AG09319 (cell line): ENCODE measurements at regions not wholly inside any gene's neighbourhood (a gene's known extent, or its start where the extent isn't known, plus 50 kb on each side); places are given as distances from the start of the nearest gene placed in this dataset.
"Not testable (repeated sequence)": the region's sequence is repeated elsewhere in the genome, so short reads cannot be mapped to it uniquely, and the experiment has no call there.

ENCODE experiments used
- DNase-seq: peaks from one replicate; pipeline ENCODE4 v3.0.0-alpha.2; 2010; ENCODE audit warnings: low read depth; ENCODE audit errors: extremely low read depth
- CTCF ChIP-seq: IDR thresholded peaks from 2 replicates; pipeline ENCODE4 v1.5.1; 2011; ENCODE audit warnings: low read depth, mild to moderate bottlenecking, inconsistent platforms, low read length, moderate library complexity

DNA sequence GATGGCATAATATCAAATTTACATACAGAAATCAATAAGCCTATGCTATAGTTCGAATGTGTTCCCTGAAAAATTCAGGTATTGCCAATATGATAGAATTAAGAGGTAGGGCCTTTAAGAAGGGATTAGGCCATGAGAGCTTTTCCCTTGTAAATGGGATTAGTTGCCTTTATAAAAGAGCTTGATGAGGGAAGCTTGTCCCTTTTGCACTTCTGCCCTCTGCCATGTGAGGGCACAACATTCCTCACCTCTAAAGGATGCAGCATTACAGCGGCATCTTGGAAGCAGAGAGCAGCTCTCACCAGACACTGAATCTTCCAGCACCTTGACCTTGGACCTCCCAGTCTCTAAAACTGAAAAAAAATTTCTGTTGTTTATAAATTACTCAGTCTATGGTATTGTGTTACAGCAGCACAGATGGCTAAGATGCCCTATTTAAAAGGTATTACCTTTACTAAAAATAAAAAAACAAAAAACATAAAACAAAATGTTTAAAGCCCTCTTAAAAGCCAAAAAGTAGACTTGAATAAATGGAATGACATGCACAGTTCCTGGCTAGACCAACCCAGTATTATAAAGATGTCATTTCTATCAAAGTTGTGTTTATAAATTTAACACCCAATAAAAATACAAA is 909.6 kb downstream of the REEP3 start:
- DNase-seq: no peak

GRCh38 chr10:64441872-64442271 is 920.7 kb downstream of the REEP3 start:
- DNase-seq: not testable (repeated sequence)

More for the DNA sequence above, 909.6 kb downstream of the REEP3 start:
- no peak for TF ChIP-seq CTCF

GRCh38 chr10:64444163-64444562 is 923.0 kb downstream of the REEP3 start:
- no peak for TF ChIP-seq CTCF
- DNase-seq: no peak

- DNase-seq: no peak
Measured at GRCh38 chr10:64444564-64444963, 923.4 kb downstream of the REEP3 start.

DNA sequence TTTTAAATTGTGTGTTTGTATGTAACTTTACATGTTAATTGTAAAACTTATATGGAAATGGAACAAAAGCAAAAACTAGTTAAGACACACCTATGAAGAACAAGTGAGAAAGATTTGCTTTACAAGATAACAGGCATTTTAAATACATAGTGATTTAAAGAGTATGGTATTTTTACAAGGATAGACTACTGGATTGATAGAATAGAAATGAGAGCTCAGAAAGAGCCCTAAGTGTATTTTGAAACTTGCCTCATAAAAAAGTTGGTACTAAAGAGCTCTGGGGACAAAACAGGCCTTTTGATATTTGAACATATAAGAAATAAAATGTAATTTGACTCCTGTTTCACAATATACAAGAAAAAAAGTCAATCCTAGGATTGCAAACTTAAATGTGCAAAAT is 928.4 kb downstream of the REEP3 start:
- TF ChIP-seq CTCF: no peak
- no peak for DNase-seq

More at GRCh38 chr10:64444564-64444963, 923.4 kb downstream of the REEP3 start:
- TF ChIP-seq CTCF: no peak

DNA sequence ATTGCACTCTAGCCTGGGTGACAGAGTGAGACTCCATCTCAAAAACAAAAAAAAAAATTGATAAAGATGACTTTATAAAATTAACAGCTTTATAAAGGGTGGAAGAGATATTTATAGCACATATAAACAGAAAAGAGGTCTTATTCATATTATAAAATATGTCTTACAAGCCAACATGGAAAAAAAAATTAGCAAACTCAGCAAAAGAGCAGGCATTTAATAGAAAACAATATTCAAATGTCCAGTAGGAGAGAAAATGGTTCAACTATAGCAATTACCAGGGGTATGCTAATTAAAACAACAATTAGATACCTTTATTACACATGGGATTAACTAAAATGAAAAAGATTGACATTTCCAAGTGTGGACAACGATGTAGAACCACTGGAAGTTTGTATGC is 929.1 kb downstream of the REEP3 start:
- DNase-seq: no peak
- TF ChIP-seq CTCF: no peak

DNA sequence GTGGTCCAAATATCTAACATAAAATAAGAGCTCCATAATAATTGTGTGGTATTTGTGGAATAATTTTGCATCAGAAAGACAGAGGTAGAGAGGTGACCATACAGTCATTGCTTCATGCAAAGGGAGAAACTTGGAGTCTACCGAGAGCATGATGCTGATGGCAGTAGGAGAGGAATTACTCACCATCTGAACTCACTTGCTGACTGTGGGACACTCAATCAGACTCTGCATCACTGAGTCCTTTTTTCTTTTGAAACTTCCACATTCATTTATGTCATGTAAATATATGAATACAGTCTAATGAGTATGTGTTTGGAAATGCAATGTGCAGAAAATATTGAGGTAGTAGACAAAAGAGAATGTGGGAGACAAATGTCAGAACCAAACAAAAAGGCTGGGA is 933.8 kb downstream of the REEP3 start:
- no peak for DNase-seq
- no peak for TF ChIP-seq CTCF

- no peak for DNase-seq
Measured at GRCh38 chr10:64458306-64458705, 937.1 kb downstream of the REEP3 start.

More at GRCh38 chr10:64458306-64458705, 937.1 kb downstream of the REEP3 start:
- TF ChIP-seq CTCF: no peak
